ENCODE measurements at regions not wholly inside any gene's neighbourhood (a gene's known extent, or its start where the extent isn't known, plus 50 kb on each side); places are given as distances from the start of the nearest gene placed in this dataset.
A peak's percentile ranks its signal among the peaks of the same experiment; 100 is the strongest.

DNA sequence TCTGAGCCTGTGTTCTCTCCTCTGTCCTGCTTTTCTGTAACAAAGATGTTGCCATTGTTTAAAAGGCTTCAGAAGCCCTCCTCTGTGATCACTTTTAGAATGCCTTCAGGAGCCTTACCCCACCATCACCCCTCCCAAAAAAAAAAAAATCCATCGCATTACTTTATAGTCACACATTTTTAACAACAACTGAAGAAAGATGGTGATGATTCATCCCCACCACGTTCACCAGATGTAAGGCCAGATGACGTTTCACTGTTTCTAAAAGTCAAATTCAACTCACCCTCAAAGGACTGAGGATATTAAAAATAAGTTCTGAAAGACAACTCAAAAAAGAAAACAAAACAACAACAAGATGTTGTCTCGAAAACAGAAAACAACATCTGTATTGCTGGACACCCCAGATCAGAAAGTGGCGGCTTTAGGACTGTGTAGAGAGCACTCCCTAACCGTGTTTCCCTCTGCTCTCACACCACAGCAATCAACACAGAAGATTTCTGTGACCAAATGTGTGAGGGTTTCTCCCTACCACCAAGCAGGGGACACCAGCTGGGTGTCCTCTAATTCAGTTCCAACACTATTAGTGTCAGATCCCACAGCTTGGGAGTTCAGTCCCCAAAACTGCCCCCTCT is 61.9 kb upstream of the CREB1 start:
- Histone ChIP-seq H3K23ac (ENCODE audit: low read length) (no peak overlapping the region), H3K4me3 (ENCODE audit: low read length) (no peak overlapping the region), H2AK5ac (ENCODE audit: low read length) (no peak overlapping the region), H2BK5ac (ENCODE audit: low read length) (no peak overlapping the region), H3K4me1 (ENCODE audit: control insufficient read depth, low read depth, low read length) (peaks cover 3% of the 10 kb centered on the region), H3K36me3 (ENCODE audit: control insufficient read depth, insufficient read depth, low read length) (no peaks in the 10 kb centered on the region), H3K27me3 (ENCODE audit: insufficient read depth, low read length, poor library complexity) (no peaks in the 10 kb centered on the region), H4K5ac (ENCODE audit: low read length) (no peak overlapping the region), H3K18ac (ENCODE audit: low read length) (no peak overlapping the region), H3K4ac (ENCODE audit: low read depth, low read length) (no peak overlapping the region), H3K27ac (ENCODE audit: low read depth, low read length) (no peak overlapping the region), H3K9ac (ENCODE audit: low read length) (no peak overlapping the region), H2BK120ac (ENCODE audit: low read depth, low read length) (no peak overlapping the region), H3K79me2 (ENCODE audit: control insufficient read depth, insufficient read depth, low read length) (no peaks in the 10 kb centered on the region), H4K8ac (ENCODE audit: low read depth, low read length) (no peak overlapping the region), H2BK15ac (replicated peaks; ENCODE audit: low read depth) (no peak overlapping the region), H3K4me2 (ENCODE audit: low read length) (no peak overlapping the region), H3K79me1 (ENCODE audit: low read length) (no peaks in the 10 kb centered on the region), H3K56ac (ENCODE audit: low read length) (no peak overlapping the region)
- DNase-seq = no peak
- WGBS (ENCODE audit: extremely low coverage, insufficient coverage, low lambda C conversion rate) = no CpG with 5 or more reads among the region's 6 CpGs

- Histone ChIP-seq H4K8ac (ENCODE audit: low read depth, low read length) (no peak overlapping the region), H3K27ac (ENCODE audit: low read depth, low read length) (no peak overlapping the region), H3K4me2 (ENCODE audit: low read length) (no peak overlapping the region), H2BK15ac (replicated peaks; ENCODE audit: low read depth) (no peak overlapping the region), H3K79me1 (ENCODE audit: low read length) (no peaks in the 10 kb centered on the region), H3K18ac (ENCODE audit: low read length) (no peak overlapping the region), H4K5ac (ENCODE audit: low read length) (no peak overlapping the region), H3K4me3 (ENCODE audit: low read length) (no peak overlapping the region), H3K27me3 (ENCODE audit: insufficient read depth, low read length, poor library complexity) (no peaks in the 10 kb centered on the region), H2BK5ac (ENCODE audit: low read length) (no peak overlapping the region), H3K23ac (ENCODE audit: low read length) (no peak overlapping the region), H3K4me1 (ENCODE audit: control insufficient read depth, low read depth, low read length) (peaks cover 5% of the 10 kb centered on the region), H2AK5ac (ENCODE audit: low read length) (no peak overlapping the region), H3K36me3 (ENCODE audit: control insufficient read depth, insufficient read depth, low read length) (no peaks in the 10 kb centered on the region), H3K4ac (ENCODE audit: low read depth, low read length) (no peak overlapping the region), H2BK120ac (ENCODE audit: low read depth, low read length) (no peak overlapping the region), H3K56ac (ENCODE audit: low read length) (no peak overlapping the region), H3K79me2 (ENCODE audit: control insufficient read depth, insufficient read depth, low read length) (no peaks in the 10 kb centered on the region), H3K9ac (ENCODE audit: low read length) (no peak overlapping the region)
- no peak for DNase-seq
- WGBS (ENCODE audit: extremely low coverage, insufficient coverage, low lambda C conversion rate) = no CpG with 5 or more reads among the region's 4 CpGs
Observed at GRCh38 chr2:207468488-207468887, 61.3 kb upstream of the CREB1 start.

DNA sequence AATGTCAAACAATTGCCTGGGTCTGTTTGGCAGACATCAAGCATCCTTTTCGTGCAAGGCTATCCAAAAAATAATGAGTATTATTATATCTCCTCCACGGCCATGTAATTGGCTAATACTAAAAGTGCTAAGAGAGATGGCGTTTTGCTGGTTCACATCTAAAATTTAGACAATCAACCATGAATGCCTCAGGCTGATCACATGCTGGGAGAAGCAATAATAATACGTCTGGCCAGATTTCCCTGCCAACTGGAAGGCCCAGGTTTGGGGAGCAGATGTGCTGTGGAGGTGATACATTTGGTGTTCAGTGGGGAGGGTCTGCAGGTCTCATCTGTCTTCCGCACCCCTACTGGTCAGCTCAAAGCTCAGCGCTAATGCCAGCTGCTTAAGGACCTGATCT is 60.3 kb upstream of the CREB1 start:
- no peak overlapping the region for H2BK120ac ChIP-seq (ENCODE audit: low read depth, low read length)
- no peak overlapping the region for H3K18ac ChIP-seq (ENCODE audit: low read length)
- no peaks in the 10 kb centered on the region for H3K27me3 ChIP-seq (ENCODE audit: insufficient read depth, low read length, poor library complexity)
- H3K4me3 ChIP-seq (ENCODE audit: low read length) = no peak overlapping the region
- H3K27ac ChIP-seq (ENCODE audit: low read depth, low read length) = no peak overlapping the region
- no peak for DNase-seq
- H2BK5ac ChIP-seq (ENCODE audit: low read length) = no peak overlapping the region
- no peak overlapping the region for H2AK5ac ChIP-seq (ENCODE audit: low read length)
- no peak overlapping the region for H3K4ac ChIP-seq (ENCODE audit: low read depth, low read length)
- H3K9ac ChIP-seq (ENCODE audit: low read length) = no peak overlapping the region
- no peak overlapping the region for H3K56ac ChIP-seq (ENCODE audit: low read length)
- no peaks in the 10 kb centered on the region for H3K79me2 ChIP-seq (ENCODE audit: control insufficient read depth, insufficient read depth, low read length)
- peaks cover 8% of the 10 kb centered on the region for H3K4me1 ChIP-seq (ENCODE audit: control insufficient read depth, low read depth, low read length)
- no peak overlapping the region for H3K23ac ChIP-seq (ENCODE audit: low read length)
- H3K79me1 ChIP-seq (ENCODE audit: low read length) = no peaks in the 10 kb centered on the region
- H2BK15ac ChIP-seq (replicated peaks; ENCODE audit: low read depth) = no peak overlapping the region
- no peaks in the 10 kb centered on the region for H3K36me3 ChIP-seq (ENCODE audit: control insufficient read depth, insufficient read depth, low read length)
- no peak overlapping the region for H3K4me2 ChIP-seq (ENCODE audit: low read length)
- WGBS (ENCODE audit: extremely low coverage, insufficient coverage, low lambda C conversion rate) = no CpG with 5 or more reads among the region's 6 CpGs
- no peak overlapping the region for H4K5ac ChIP-seq (ENCODE audit: low read length)
- no peak overlapping the region for H4K8ac ChIP-seq (ENCODE audit: low read depth, low read length)

DNA sequence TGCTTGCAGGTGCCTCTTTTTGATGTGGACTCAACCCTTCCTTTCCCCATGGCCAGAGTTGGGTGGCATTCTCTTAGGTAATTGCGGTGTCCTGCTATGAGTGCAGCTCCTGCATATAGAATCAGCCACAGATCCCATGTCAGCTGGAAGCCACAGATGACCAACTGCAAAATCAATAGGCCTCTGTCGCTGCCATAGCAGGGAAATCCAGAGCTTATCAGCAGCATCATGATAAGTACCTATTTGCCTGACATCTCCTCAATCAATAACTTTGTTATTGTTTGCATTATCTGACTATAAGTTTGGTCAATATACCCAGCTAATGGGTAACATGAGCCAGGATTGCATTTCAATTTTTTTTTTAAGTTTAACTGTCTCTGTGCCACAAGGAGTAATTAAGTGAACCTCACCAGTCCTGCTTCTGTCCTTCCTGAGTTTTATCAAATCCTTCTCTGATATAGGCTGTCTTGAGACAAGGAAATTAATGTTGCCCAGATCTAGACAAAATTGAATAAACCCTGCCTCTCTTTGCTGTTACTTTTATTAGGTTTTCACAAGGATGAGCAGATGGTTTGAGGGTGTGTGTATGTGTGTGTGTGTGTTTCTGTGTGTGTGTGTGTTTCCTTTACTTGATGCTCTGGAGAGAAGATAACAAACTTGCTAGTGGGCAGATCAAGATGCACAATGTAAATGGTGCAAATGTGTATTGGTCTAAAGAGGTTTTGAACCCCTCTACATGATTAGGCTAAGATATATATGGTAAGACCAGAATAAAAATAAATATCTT is 59.6 kb upstream of the CREB1 start:
- H3K36me3 ChIP-seq (ENCODE audit: control insufficient read depth, insufficient read depth, low read length) = no peaks in the 10 kb centered on the region
- H2BK120ac ChIP-seq (ENCODE audit: low read depth, low read length) = no peak overlapping the region
- no peak overlapping the region for H3K18ac ChIP-seq (ENCODE audit: low read length)
- no peak for DNase-seq
- H3K56ac ChIP-seq (ENCODE audit: low read length) = peak overlapping the region; percentile 29
- H3K23ac ChIP-seq (ENCODE audit: low read length) = no peak overlapping the region
- H4K8ac ChIP-seq (ENCODE audit: low read depth, low read length) = no peak overlapping the region
- no peak overlapping the region for H3K27ac ChIP-seq (ENCODE audit: low read depth, low read length)
- no peaks in the 10 kb centered on the region for H3K79me1 ChIP-seq (ENCODE audit: low read length)
- H3K27me3 ChIP-seq (ENCODE audit: insufficient read depth, low read length, poor library complexity) = no peaks in the 10 kb centered on the region
- no CpG with 5 or more reads among the region's 2 CpGs for WGBS (ENCODE audit: extremely low coverage, insufficient coverage, low lambda C conversion rate)
- H3K79me2 ChIP-seq (ENCODE audit: control insufficient read depth, insufficient read depth, low read length) = no peaks in the 10 kb centered on the region
- no peak overlapping the region for H4K5ac ChIP-seq (ENCODE audit: low read length)
- no peak overlapping the region for H2BK5ac ChIP-seq (ENCODE audit: low read length)
- H2BK15ac ChIP-seq (replicated peaks; ENCODE audit: low read depth) = peak overlapping the region; percentile 39
- H3K9ac ChIP-seq (ENCODE audit: low read length) = no peak overlapping the region
- H3K4me1 ChIP-seq (ENCODE audit: control insufficient read depth, low read depth, low read length) = peaks cover 8% of the 10 kb centered on the region
- H3K4ac ChIP-seq (ENCODE audit: low read depth, low read length) = no peak overlapping the region
- H3K4me3 ChIP-seq (ENCODE audit: low read length) = no peak overlapping the region
- no peak overlapping the region for H3K4me2 ChIP-seq (ENCODE audit: low read length)
- no peak overlapping the region for H2AK5ac ChIP-seq (ENCODE audit: low read length)

- WGBS (ENCODE audit: extremely low coverage, insufficient coverage, low lambda C conversion rate) = no CpG with 5 or more reads among the region's 4 CpGs
- H3K4me1 ChIP-seq (ENCODE audit: control insufficient read depth, low read depth, low read length) = peaks cover 8% of the 10 kb centered on the region
- no peak overlapping the region for H3K4me2 ChIP-seq (ENCODE audit: low read length)
- H3K79me1 ChIP-seq (ENCODE audit: low read length) = no peaks in the 10 kb centered on the region
- no peaks in the 10 kb centered on the region for H3K36me3 ChIP-seq (ENCODE audit: control insufficient read depth, insufficient read depth, low read length)
- H4K8ac ChIP-seq (ENCODE audit: low read depth, low read length) = no peak overlapping the region
- H3K27ac ChIP-seq (ENCODE audit: low read depth, low read length) = no peak overlapping the region
- H2AK5ac ChIP-seq (ENCODE audit: low read length) = peak overlapping the region; percentile 88
- H3K79me2 ChIP-seq (ENCODE audit: control insufficient read depth, insufficient read depth, low read length) = no peaks in the 10 kb centered on the region
- peak overlapping the region; percentile 15 for H4K5ac ChIP-seq (ENCODE audit: low read length)
- H2BK120ac ChIP-seq (ENCODE audit: low read depth, low read length) = no peak overlapping the region
- peak overlapping the region; percentile 67 for H3K56ac ChIP-seq (ENCODE audit: low read length)
- H2BK15ac ChIP-seq (replicated peaks; ENCODE audit: low read depth) = no peak overlapping the region
- no peak overlapping the region for H3K9ac ChIP-seq (ENCODE audit: low read length)
- no peak overlapping the region for H3K18ac ChIP-seq (ENCODE audit: low read length)
- H3K4me3 ChIP-seq (ENCODE audit: low read length) = no peak overlapping the region
- DNase-seq = no peak
- no peak overlapping the region for H3K4ac ChIP-seq (ENCODE audit: low read depth, low read length)
- H3K27me3 ChIP-seq (ENCODE audit: insufficient read depth, low read length, poor library complexity) = no peaks in the 10 kb centered on the region
- no peak overlapping the region for H3K23ac ChIP-seq (ENCODE audit: low read length)
- peak overlapping the region; percentile 48 for H2BK5ac ChIP-seq (ENCODE audit: low read length)
Observed at GRCh38 chr2:207471261-207471660, 58.5 kb upstream of the CREB1 start.

Data from mesendoderm (in vitro differentiated cells).